Trophoblast cell (in vitro differentiated cells and primary cell): ENCODE measurements at regions not wholly inside any gene's neighbourhood (a gene's known extent, or its start where the extent isn't known, plus 50 kb on each side); places are given as distances from the start of the nearest gene placed in this dataset.

ENCODE experiments used
- DNase-seq, 2 donors: peaks; one replicate each; pipeline ENCODE4 v3.0.0-alpha.2; 2016
- H2AFZ ChIP-seq: 2 replicates; pipeline ENCODE4 v1.6.1; 2013; ENCODE audit warnings: low read length, moderate library complexity, mild to moderate bottlenecking; ENCODE audit not compliant: insufficient read depth, poor library complexity
- H2AK5ac ChIP-seq: 2 replicates; pipeline ENCODE4 v1.6.1; 2013; ENCODE audit warnings: mild to moderate bottlenecking, low read length
- H2BK120ac ChIP-seq: 2 replicates; pipeline ENCODE4 v1.6.1; 2013; ENCODE audit warnings: low read length, mild to moderate bottlenecking, moderate library complexity; ENCODE audit not compliant: insufficient read depth, poor library complexity
- H2BK12ac ChIP-seq: 2 replicates; pipeline ENCODE4 v1.6.1; 2013; ENCODE audit warnings: mild to moderate bottlenecking, low read length, moderate library complexity
- H2BK5ac ChIP-seq: 2 replicates; pipeline ENCODE4 v1.6.1; 2013; ENCODE audit warnings: low read length, low read depth, moderate library complexity, mild to moderate bottlenecking; ENCODE audit not compliant: poor library complexity
- H3K14ac ChIP-seq: 2 replicates; pipeline ENCODE4 v1.6.1; 2013; ENCODE audit warnings: mild to moderate bottlenecking, low read length
- H3K18ac ChIP-seq: 2 replicates; pipeline ENCODE4 v1.6.1; 2013; ENCODE audit warnings: mild to moderate bottlenecking, low read length
- H3K23ac ChIP-seq: 2 replicates; pipeline ENCODE4 v1.6.1; 2013; ENCODE audit warnings: low read length
- H3K27ac ChIP-seq: 2 replicates; pipeline ENCODE4 v1.5.1; 2013; ENCODE audit warnings: low read depth, mild to moderate bottlenecking, inconsistent platforms, low read length, moderate library complexity
- H3K27me3 ChIP-seq: 2 replicates; pipeline ENCODE4 v1.6.1; 2013; ENCODE audit warnings: inconsistent platforms, mild to moderate bottlenecking, low read length, moderate library complexity; ENCODE audit not compliant: insufficient read depth
- H3K36me3 ChIP-seq, 2 experiments: 1 replicate in 1 of 2; 2 replicates in 1 of 2; pipeline ENCODE4 v1.6.1; 2013; ENCODE audit warnings: low read length in 2 of 2, mild to moderate bottlenecking in 2 of 2, moderate library complexity in 1 of 2; ENCODE audit not compliant: insufficient read depth in 2 of 2, control insufficient read depth in 1 of 2
- H3K4ac ChIP-seq: 2 replicates; pipeline ENCODE4 v1.6.1; 2013; ENCODE audit warnings: low read depth, mild to moderate bottlenecking, low read length, moderate library complexity
- H3K4me1 ChIP-seq, 2 experiments: 1 replicate in 1 of 2; 2 replicates in 1 of 2; pipeline ENCODE4 v1.6.1; 2013; ENCODE audit warnings: low read length in 2 of 2, mild to moderate bottlenecking in 2 of 2, moderate library complexity in 1 of 2; ENCODE audit not compliant: insufficient read depth in 2 of 2, control insufficient read depth in 1 of 2
- H3K4me2 ChIP-seq: 2 replicates; pipeline ENCODE4 v1.6.1; 2013; ENCODE audit warnings: inconsistent platforms, mild to moderate bottlenecking, low read length, moderate library complexity
- H3K4me3 ChIP-seq: 2 replicates; pipeline ENCODE4 v1.5.1; 2013; ENCODE audit warnings: mild to moderate bottlenecking, low read depth, low read length, inconsistent platforms
- H3K79me1 ChIP-seq: one replicate; pipeline ENCODE4 v1.6.1; 2013; ENCODE audit warnings: low read length
- H3K79me2 ChIP-seq: 2 replicates; pipeline ENCODE4 v1.6.1; 2013; ENCODE audit warnings: low read length, mild to moderate bottlenecking; ENCODE audit not compliant: control insufficient read depth, insufficient read depth, poor library complexity
- H3K9ac ChIP-seq: 2 replicates; pipeline ENCODE4 v1.6.1; 2013; ENCODE audit warnings: mild to moderate bottlenecking, low read length
- H3K9me3 ChIP-seq: 2 replicates; pipeline ENCODE4 v1.6.1; 2013; ENCODE audit warnings: low read depth, mild to moderate bottlenecking, control low read depth, inconsistent platforms, low read length; ENCODE audit not compliant: insufficient read depth
- H4K12ac ChIP-seq: 2 replicates; pipeline ENCODE4 v1.6.1; 2013; ENCODE audit warnings: low read depth, mild to moderate bottlenecking, low read length, moderate library complexity
- H4K8ac ChIP-seq: 2 replicates; pipeline ENCODE4 v1.6.1; 2013; ENCODE audit warnings: low read depth, mild to moderate bottlenecking, low read length, moderate library complexity
- H4K91ac ChIP-seq: one replicate; pipeline ENCODE4 v1.6.1; 2013; ENCODE audit warnings: low read depth, mild to moderate bottlenecking, low read length, moderate library complexity
- WGBS: extraction: QIAGEN DNeasy Blood & Tissue Kit; methylation state at CpG from one replicate; pipeline ENCODE4 v1.1.7; 2013; ENCODE audit warnings: missing lambda C conversion rate; ENCODE audit not compliant: insufficient read length, insufficient coverage; ENCODE audit errors: extremely low coverage; 5-methylcytosine and 5-hydroxymethylcytosine counted together

- Histone ChIP-seq H3K27me3 (no peaks in the 10 kb centered on the region), H4K91ac (no peak overlapping the region), H3K18ac (no peak overlapping the region), H3K79me2 (no peaks in the 10 kb centered on the region), H3K4me1 (no peaks in the 10 kb centered on the region), H3K4me3 (no peak overlapping the region), H3K4me2 (no peak overlapping the region), H3K23ac (no peak overlapping the region), H4K8ac (no peak overlapping the region), H3K9ac (no peak overlapping the region), H3K36me3 (no peaks in the 10 kb centered on the region), H2BK12ac (no peak overlapping the region), H2AFZ (no peak overlapping the region), H4K12ac (no peak overlapping the region), H3K79me1 (no peaks in the 10 kb centered on the region), H2AK5ac (no peak overlapping the region), H3K4ac (no peak overlapping the region), H2BK5ac (no peak overlapping the region), H2BK120ac (no peak overlapping the region), H3K9me3 (peaks cover 2% of the 10 kb centered on the region), H3K27ac (no peak overlapping the region), H3K14ac (no peak overlapping the region)
- DNase-seq = no peak
These were observed 98.9 kb upstream of the SPRED1 start for GRCh38 chr15:38153781-38154180.

- Histone ChIP-seq H2BK5ac (no peak overlapping the region), H3K23ac (no peak overlapping the region), H3K4me2 (no peak overlapping the region), H3K14ac (no peak overlapping the region), H2AK5ac (no peak overlapping the region), H2BK12ac (no peak overlapping the region), H3K4ac (no peak overlapping the region), H3K9me3 (peaks cover 2% of the 10 kb centered on the region), H3K4me1 (no peaks in the 10 kb centered on the region), H4K91ac (no peak overlapping the region), H2AFZ (no peak overlapping the region), H3K36me3 (no peaks in the 10 kb centered on the region), H3K27me3 (no peaks in the 10 kb centered on the region), H3K4me3 (no peak overlapping the region), H3K79me2 (no peaks in the 10 kb centered on the region), H3K79me1 (no peaks in the 10 kb centered on the region), H2BK120ac (no peak overlapping the region), H3K18ac (no peak overlapping the region), H4K12ac (no peak overlapping the region), H4K8ac (no peak overlapping the region), H3K27ac (no peak overlapping the region), H3K9ac (no peak overlapping the region)
- no peak for DNase-seq
- WGBS = no CpG with 5 or more reads among the region's 1 CpG
These were observed 98.4 kb upstream of the SPRED1 start for GRCh38 chr15:38154255-38154654.

GRCh38 chr15:38154837-38155236, 97.8 kb upstream of the SPRED1 start:
- H3K79me1 ChIP-seq = no peaks in the 10 kb centered on the region
- no peak for DNase-seq
- no peak overlapping the region for H3K23ac ChIP-seq
- no peak overlapping the region for H3K4me3 ChIP-seq
- no peak overlapping the region for H2AFZ ChIP-seq
- H3K9ac ChIP-seq = no peak overlapping the region
- no peaks in the 10 kb centered on the region for H3K4me1 ChIP-seq
- no peak overlapping the region for H3K27ac ChIP-seq
- no peak overlapping the region for H4K12ac ChIP-seq
- H3K4ac ChIP-seq = no peak overlapping the region
- H3K27me3 ChIP-seq = no peaks in the 10 kb centered on the region
- H2BK5ac ChIP-seq = no peak overlapping the region
- whole genome bisulfite sequencing = no CpG with 5 or more reads among the region's 3 CpGs
- no peak overlapping the region for H3K4me2 ChIP-seq
- no peak overlapping the region for H3K18ac ChIP-seq
- no peaks in the 10 kb centered on the region for H3K79me2 ChIP-seq
- H2BK12ac ChIP-seq = no peak overlapping the region
- peaks cover 2% of the 10 kb centered on the region for H3K9me3 ChIP-seq
- no peak overlapping the region for H2AK5ac ChIP-seq
- no peak overlapping the region for H3K14ac ChIP-seq
- H4K91ac ChIP-seq = no peak overlapping the region
- H4K8ac ChIP-seq = no peak overlapping the region
- no peak overlapping the region for H2BK120ac ChIP-seq
- no peaks in the 10 kb centered on the region for H3K36me3 ChIP-seq

- no peak overlapping the region for H4K8ac ChIP-seq
- H2AFZ ChIP-seq = no peak overlapping the region
- no peak overlapping the region for H4K12ac ChIP-seq
- H2AK5ac ChIP-seq = no peak overlapping the region
- H3K79me1 ChIP-seq = no peaks in the 10 kb centered on the region
- no peak for DNase-seq
- no peak overlapping the region for H3K27ac ChIP-seq
- H3K9ac ChIP-seq = no peak overlapping the region
- H2BK12ac ChIP-seq = no peak overlapping the region
- H3K4me2 ChIP-seq = no peak overlapping the region
- no peak overlapping the region for H3K4ac ChIP-seq
- no peak overlapping the region for H2BK5ac ChIP-seq
- H3K4me1 ChIP-seq = no peaks in the 10 kb centered on the region
- no peaks in the 10 kb centered on the region for H3K79me2 ChIP-seq
- no peak overlapping the region for H4K91ac ChIP-seq
- H3K27me3 ChIP-seq = no peaks in the 10 kb centered on the region
- H3K14ac ChIP-seq = no peak overlapping the region
- no peak overlapping the region for H2BK120ac ChIP-seq
- H3K23ac ChIP-seq = no peak overlapping the region
- no peak overlapping the region for H3K18ac ChIP-seq
- no peaks in the 10 kb centered on the region for H3K36me3 ChIP-seq
- no peaks in the 10 kb centered on the region for H3K9me3 ChIP-seq
- H3K4me3 ChIP-seq = no peak overlapping the region
These were observed 89.0 kb upstream of the SPRED1 start for GRCh38 chr15:38163658-38164057.

GRCh38 chr15:38164061-38164460, 88.6 kb upstream of the SPRED1 start:
- H2AK5ac ChIP-seq = no peak overlapping the region
- H4K91ac ChIP-seq = no peak overlapping the region
- no peak overlapping the region for H3K23ac ChIP-seq
- no peak overlapping the region for H4K8ac ChIP-seq
- H3K27me3 ChIP-seq = no peaks in the 10 kb centered on the region
- no peaks in the 10 kb centered on the region for H3K79me2 ChIP-seq
- no peak overlapping the region for H3K4ac ChIP-seq
- H3K14ac ChIP-seq = no peak overlapping the region
- H2BK120ac ChIP-seq = no peak overlapping the region
- H3K79me1 ChIP-seq = no peaks in the 10 kb centered on the region
- no peak overlapping the region for H2BK12ac ChIP-seq
- H3K36me3 ChIP-seq = no peaks in the 10 kb centered on the region
- no peak overlapping the region for H2AFZ ChIP-seq
- DNase-seq = no peak
- H3K4me2 ChIP-seq = no peak overlapping the region
- no peak overlapping the region for H4K12ac ChIP-seq
- H3K9ac ChIP-seq = no peak overlapping the region
- no peak overlapping the region for H2BK5ac ChIP-seq
- H3K9me3 ChIP-seq = no peaks in the 10 kb centered on the region
- no peak overlapping the region for H3K27ac ChIP-seq
- no peaks in the 10 kb centered on the region for H3K4me1 ChIP-seq
- H3K4me3 ChIP-seq = no peak overlapping the region
- no CpG with 5 or more reads among the region's 2 CpGs for WGBS
- no peak overlapping the region for H3K18ac ChIP-seq
